ENCODE measurements at regions not wholly inside any gene's neighbourhood (a gene's known extent, or its start where the extent isn't known, plus 50 kb on each side); places are given as distances from the start of the nearest gene placed in this dataset.

GRCh38 chr12:98388126-98388525 is 127.3 kb upstream of the TMPO start:
- RAD21 ChIA-PET (ENCODE audit: unreplicated experiment), result interaction anchor here (0.7 kb wide), 1 partner anchor 13 kb away, joined by 3 read pairs; no protein-coding TSS in a partner anchor
- in situ Hi-C loops (cut with MboI), result loop anchor here (25.0 kb wide), 1 partner anchor 1076 kb away; no protein-coding TSS in a partner anchor
- WGBS (ENCODE audit: insufficient coverage, insufficient replicate concordance, low lambda C conversion rate, missing lambda C conversion rate), result 39% methylated on average over 10 of the region's 10 CpGs

More at GRCh38 chr12:98388126-98388525, 127.3 kb upstream of the TMPO start:
- ChIA-PET POLR2A (no interaction called here), CTCF (interaction anchor here (0.6 to 3.1 kb wide), 3 partner anchors 9 to 833 kb away, joined by 3 to 11 read pairs (median 5); no protein-coding TSS in a partner anchor), SMC1A (ENCODE audit: uncharacterized antibody, unreplicated experiment) (interaction anchor here (0.6 to 3.1 kb wide), 4 partner anchors 9 to 13 kb away, joined by 3 to 13 read pairs (median 5); no protein-coding TSS in a partner anchor)
- Histone ChIP-seq H3K27me3 (replicated peaks in 1 of 2; ENCODE audit: control insufficient read depth in 2 of 2, insufficient read depth in 2 of 2, low read length in 1 of 2) (peaks cover 0 to 3% of the 10 kb centered on the region in 2 experiments; a peak in 1 of 4 replicates), H4K20me1 (ENCODE audit: control insufficient read depth, insufficient read depth) (no peaks in the 10 kb centered on the region), H3K4me1 (ENCODE audit: control insufficient read depth, insufficient read depth, low read length) (no peaks in the 10 kb centered on the region), H3K27ac (ENCODE audit: control insufficient read depth, insufficient read depth) (no peak overlapping the region), H3K9me3 (replicated peaks; ENCODE audit: control insufficient read depth, insufficient read depth, low read length) (no peaks in the 10 kb centered on the region), H3K36me3 (ENCODE audit: control insufficient read depth in 2 of 2, insufficient read depth in 2 of 2, low read length in 1 of 2) (no peaks in the 10 kb centered on the region), H3K9ac (ENCODE audit: control insufficient read depth, insufficient read depth, low read length) (no peak overlapping the region), H3K4me3 (no peak overlapping the region), H2AFZ (ENCODE audit: control insufficient read depth, low read depth, low read length) (no peak overlapping the region), H3K4me2 (ENCODE audit: control insufficient read depth, insufficient read depth) (no peak overlapping the region), H3K79me2 (ENCODE audit: control insufficient read depth, insufficient read depth, low read length) (no peaks in the 10 kb centered on the region)
- intact Hi-C loops (cut with micrococcal nuclease; ENCODE audit: unreplicated experiment), result no loop called here
- BruUV-seq (replicated peaks), result no TSS peak
- FAIRE-seq, result no peak
- TF ChIP-seq STAT3 (IDR thresholded peaks at IDR 0.05; ENCODE audit: low read depth, low read length), result no peak
- no peak for TF ChIP-seq YBX1 (IDR thresholded peaks at IDR 0.05)
- no peak for TF ChIP-seq CHD1 (IDR thresholded peaks at IDR 0.05; ENCODE audit: low read depth, low read length)
- no peak for TF ChIP-seq YY1 (IDR thresholded peaks at IDR 0.05; ENCODE audit: low read depth, low read length)
- TF ChIP-seq TCF3 (IDR thresholded peaks at IDR 0.05; ENCODE audit: borderline replicate concordance, insufficient read depth, low read depth, low read length), result no peak
- no peak for TF ChIP-seq ASH2L (IDR thresholded peaks at IDR 0.05; ENCODE audit: borderline replicate concordance, low read depth)
- TF ChIP-seq FOXK2 (IDR thresholded peaks at IDR 0.05), result no peak
- no peak for TF ChIP-seq SRF (IDR thresholded peaks at IDR 0.05; ENCODE audit: low read depth in 2 of 2, low read length in 2 of 2)
- no peak for TF ChIP-seq NKRF (conservative IDR thresholded peaks at IDR 0.05)
- TF ChIP-seq ETV6 (conservative IDR thresholded peaks at IDR 0.05 in 1 of 2, IDR thresholded peaks at IDR 0.05 in 1 of 2; ENCODE audit: borderline replicate concordance in 1 of 2, low read depth in 1 of 2), result no peak
- ATAC-seq, result no peak
- DNase-seq (ENCODE audit: low read depth, low spot score), result no peak
